Upper lobe of right lung (tissue), 1 donor: ENCODE measurements at regions not wholly inside any gene's neighbourhood (a gene's known extent, or its start where the extent isn't known, plus 50 kb on each side); places are given as distances from the start of the nearest gene placed in this dataset.

Experiments
- ATAC-seq: fragments of 200-7000 bp; cut with Tn5 transposase; one replicate; pipeline ENCODE4 v1.9.1; 2020; ENCODE audit warnings: mild to moderate bottlenecking, moderate library complexity
- DNase-seq: peaks from one replicate; pipeline ENCODE4 v3.0.0-alpha.2; 2020
- H3K27ac ChIP-seq: fragments of 200-600 bp; one replicate; pipeline ENCODE4 v1.8.0; 2022
- H3K27me3 ChIP-seq: fragments of 200-600 bp; one replicate; pipeline ENCODE4 v1.8.0; 2022; ENCODE audit warnings: mild to moderate bottlenecking
- H3K36me3 ChIP-seq: fragments of 200-600 bp; one replicate; pipeline ENCODE4 v1.8.0; 2022
- H3K4me1 ChIP-seq: fragments of 200-600 bp; one replicate; pipeline ENCODE4 v1.8.0; 2022
- H3K4me3 ChIP-seq: fragments of 200-600 bp; one replicate; pipeline ENCODE4 v1.8.0; 2022; ENCODE audit warnings: mild to moderate bottlenecking
- H3K9me3 ChIP-seq: fragments of 200-600 bp; one replicate; pipeline ENCODE4 v1.8.0; 2022
- intact Hi-C: fragments of 100-400 bp; cut with DNase I; formaldehyde crosslinking; loops from one replicate; pipeline ENCODE4 v1.11.0; 2022
- TF ChIP-seq, protein P1 (sequence below): fragments of 200-600 bp; IDR thresholded peaks from one replicate; pipeline ENCODE4 v1.8.0; 2022; ENCODE audit warnings: antibody characterized with exemption
- donor health status: DM: no; HTN: yes; CAD: no; lungs with severe emphysema.

DNA sequence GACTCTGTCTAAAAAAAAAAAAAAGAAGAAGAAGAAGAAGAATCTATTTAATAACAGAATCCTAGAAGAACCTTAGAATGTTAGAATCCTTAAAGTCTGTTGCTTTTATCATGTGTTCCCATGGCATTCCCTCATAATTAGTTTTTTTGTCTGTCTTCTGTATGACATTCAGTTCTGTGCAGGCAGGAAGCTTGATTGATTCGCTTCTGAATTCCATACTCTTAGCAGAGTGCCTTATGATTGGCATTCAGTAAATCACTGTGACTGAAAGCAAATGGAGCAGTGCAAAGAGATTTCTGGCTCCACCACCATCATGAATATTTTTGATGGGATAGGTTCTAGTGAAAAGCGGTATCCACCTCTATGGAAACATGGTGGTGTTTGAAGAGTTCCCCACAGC, 1065.9 kb upstream of the RBFOX1 start:
- ATAC-seq = no peak
- no peak overlapping the region for H3K4me3 ChIP-seq
- no peak overlapping the region for H3K27ac ChIP-seq
- intact Hi-C loops = no loop called here
- H3K9me3 ChIP-seq = no peaks in the 10 kb centered on the region
- no peak for DNase-seq
- H3K36me3 ChIP-seq = no peaks in the 10 kb centered on the region
- H3K4me1 ChIP-seq = no peaks in the 10 kb centered on the region
- TF ChIP-seq, protein P1, sequence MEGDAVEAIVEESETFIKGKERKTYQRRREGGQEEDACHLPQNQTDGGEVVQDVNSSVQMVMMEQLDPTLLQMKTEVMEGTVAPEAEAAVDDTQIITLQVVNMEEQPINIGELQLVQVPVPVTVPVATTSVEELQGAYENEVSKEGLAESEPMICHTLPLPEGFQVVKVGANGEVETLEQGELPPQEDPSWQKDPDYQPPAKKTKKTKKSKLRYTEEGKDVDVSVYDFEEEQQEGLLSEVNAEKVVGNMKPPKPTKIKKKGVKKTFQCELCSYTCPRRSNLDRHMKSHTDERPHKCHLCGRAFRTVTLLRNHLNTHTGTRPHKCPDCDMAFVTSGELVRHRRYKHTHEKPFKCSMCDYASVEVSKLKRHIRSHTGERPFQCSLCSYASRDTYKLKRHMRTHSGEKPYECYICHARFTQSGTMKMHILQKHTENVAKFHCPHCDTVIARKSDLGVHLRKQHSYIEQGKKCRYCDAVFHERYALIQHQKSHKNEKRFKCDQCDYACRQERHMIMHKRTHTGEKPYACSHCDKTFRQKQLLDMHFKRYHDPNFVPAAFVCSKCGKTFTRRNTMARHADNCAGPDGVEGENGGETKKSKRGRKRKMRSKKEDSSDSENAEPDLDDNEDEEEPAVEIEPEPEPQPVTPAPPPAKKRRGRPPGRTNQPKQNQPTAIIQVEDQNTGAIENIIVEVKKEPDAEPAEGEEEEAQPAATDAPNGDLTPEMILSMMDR = no peak
- H3K27me3 ChIP-seq = no peaks in the 10 kb centered on the region

DNA sequence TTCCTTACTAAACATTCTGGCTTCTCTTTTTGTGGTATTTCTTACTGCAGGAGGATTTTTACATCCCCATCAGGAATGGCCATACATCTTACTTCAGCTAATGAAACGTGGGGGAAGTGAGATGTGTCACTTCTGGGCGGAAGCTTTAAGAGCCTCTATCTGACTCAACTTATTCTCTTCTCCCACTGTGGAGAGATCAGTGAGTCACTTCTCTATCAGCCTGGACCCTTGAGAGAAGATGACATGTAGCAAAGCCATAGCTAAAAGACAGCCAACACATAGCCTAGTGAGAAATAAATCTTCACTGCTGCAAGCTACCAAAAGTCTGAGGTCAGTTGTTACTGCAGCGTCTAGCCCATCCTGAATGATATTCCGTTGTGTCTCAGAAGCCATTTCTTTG, 1066.7 kb upstream of the RBFOX1 start:
- H3K36me3 ChIP-seq = no peaks in the 10 kb centered on the region
- no peak overlapping the region for H3K27ac ChIP-seq
- no peak for ATAC-seq
- intact Hi-C loops = no loop called here
- H3K4me3 ChIP-seq = no peak overlapping the region
- DNase-seq = no peak
- H3K4me1 ChIP-seq = no peaks in the 10 kb centered on the region
- TF ChIP-seq, protein P1 = no peak
- H3K27me3 ChIP-seq = no peaks in the 10 kb centered on the region
- H3K9me3 ChIP-seq = no peaks in the 10 kb centered on the region

DNA sequence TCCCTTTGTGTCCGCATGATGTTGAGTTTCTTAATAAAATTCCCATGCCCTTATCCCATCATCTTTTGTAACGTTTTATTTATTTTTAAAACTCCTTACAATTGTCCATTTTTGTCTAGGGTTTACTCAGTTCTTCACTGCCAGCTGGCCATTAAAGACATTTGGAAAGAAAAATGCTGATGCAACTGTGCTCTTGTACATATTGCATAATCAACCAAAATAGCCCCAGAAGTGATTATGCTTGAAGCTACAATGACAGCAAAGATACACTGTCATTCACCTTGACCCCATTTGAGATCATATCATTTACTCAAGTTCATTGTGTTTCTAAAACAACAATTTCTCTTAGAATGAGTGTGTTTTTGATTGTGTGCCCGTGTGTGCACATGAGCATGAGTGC, 1074.6 kb upstream of the RBFOX1 start:
- DNase-seq (no peak), ATAC-seq (no peak)
- intact Hi-C loops = no loop called here

DNA sequence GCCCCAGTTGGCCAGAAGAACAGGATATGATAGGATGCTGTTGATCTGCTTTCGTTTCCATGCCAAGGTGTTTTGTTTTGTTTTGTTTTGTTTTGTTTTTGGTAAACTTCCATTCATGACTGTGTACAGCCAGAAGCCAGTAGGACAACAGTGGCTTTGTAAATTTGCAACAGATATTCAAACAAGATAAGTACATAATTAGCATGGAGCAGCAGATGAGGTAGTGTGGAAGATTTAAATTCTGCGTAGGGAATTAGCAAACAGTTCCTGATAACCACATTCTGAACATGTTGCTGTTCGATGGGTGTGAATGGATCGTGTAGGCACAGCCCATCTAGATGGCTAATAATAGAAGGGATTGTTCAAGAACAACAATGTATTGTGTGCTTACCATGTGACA, 1080.1 kb upstream of the RBFOX1 start:
- no peaks in the 10 kb centered on the region for H3K9me3 ChIP-seq
- no peak for ATAC-seq
- H3K27me3 ChIP-seq = no peaks in the 10 kb centered on the region
- TF ChIP-seq, protein P1 = no peak
- intact Hi-C loops = no loop called here
- no peak overlapping the region for H3K4me3 ChIP-seq
- DNase-seq = no peak
- H3K27ac ChIP-seq = no peak overlapping the region
- H3K36me3 ChIP-seq = no peaks in the 10 kb centered on the region
- H3K4me1 ChIP-seq = no peaks in the 10 kb centered on the region

More for the DNA sequence above, 1074.6 kb upstream of the RBFOX1 start:
- Histone ChIP-seq H3K27me3 (no peaks in the 10 kb centered on the region), H3K27ac (no peak overlapping the region), H3K9me3 (no peaks in the 10 kb centered on the region), H3K4me1 (no peaks in the 10 kb centered on the region), H3K4me3 (no peak overlapping the region), H3K36me3 (no peaks in the 10 kb centered on the region)
- TF ChIP-seq, protein P1 = no peak

DNA sequence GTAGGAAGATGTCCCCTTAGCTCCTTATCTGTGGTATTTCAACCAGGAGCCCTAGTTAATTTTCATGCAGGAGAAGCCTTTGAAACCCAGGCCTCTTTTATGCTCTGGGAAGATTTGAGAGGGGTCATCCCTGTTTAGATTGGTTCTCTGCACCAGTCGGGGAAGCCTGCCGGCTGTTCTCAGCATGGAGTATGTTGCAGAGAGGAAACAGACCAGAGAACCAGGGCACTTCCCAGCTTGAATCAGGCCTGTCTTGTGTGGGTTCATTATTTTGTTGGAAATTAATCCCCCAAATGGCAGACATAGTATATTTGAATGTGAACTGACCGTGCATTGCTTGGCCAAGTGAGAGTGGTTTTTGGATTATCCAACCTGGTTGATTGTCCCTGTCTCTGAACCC, 1082.1 kb upstream of the RBFOX1 start:
- DNase-seq = no peak
- no peak for ATAC-seq
- Histone ChIP-seq H3K4me3 (no peak overlapping the region), H3K27ac (no peak overlapping the region), H3K36me3 (no peaks in the 10 kb centered on the region), H3K27me3 (no peaks in the 10 kb centered on the region), H3K4me1 (no peaks in the 10 kb centered on the region), H3K9me3 (no peaks in the 10 kb centered on the region)
- TF ChIP-seq, protein P1 = no peak
- intact Hi-C loops = no loop called here

DNA sequence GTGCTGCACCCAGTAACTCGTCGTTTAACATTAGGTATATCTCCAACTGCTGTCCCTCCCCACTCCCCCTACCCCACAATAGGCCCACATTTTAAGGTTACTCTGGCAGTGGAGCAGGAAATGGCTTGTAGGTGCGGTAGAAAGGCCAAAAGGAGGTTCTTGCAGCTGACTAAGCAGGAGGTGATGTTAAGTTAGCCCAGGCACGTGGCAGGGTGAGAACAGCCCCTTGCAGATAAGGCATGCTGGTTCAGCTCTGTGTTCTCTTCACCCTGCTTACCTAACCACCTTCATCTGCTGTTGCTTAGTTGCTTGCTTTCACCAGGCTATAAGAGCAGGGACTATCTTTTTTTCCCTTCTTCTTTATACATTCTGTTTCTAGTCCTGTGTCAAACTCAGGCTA, 1082.8 kb upstream of the RBFOX1 start:
- TF ChIP-seq, protein P1 = no peak
- H3K4me1 ChIP-seq = no peaks in the 10 kb centered on the region
- intact Hi-C loops = no loop called here
- H3K27ac ChIP-seq = no peak overlapping the region
- ATAC-seq (no peak), DNase-seq (no peak)
- H3K9me3 ChIP-seq = no peaks in the 10 kb centered on the region
- no peaks in the 10 kb centered on the region for H3K27me3 ChIP-seq
- no peak overlapping the region for H3K4me3 ChIP-seq
- H3K36me3 ChIP-seq = no peaks in the 10 kb centered on the region
